OCI-LY7 (cell line): ENCODE measurements at regions not wholly inside any gene's neighbourhood (a gene's known extent, or its start where the extent isn't known, plus 50 kb on each side); places are given as distances from the start of the nearest gene placed in this dataset.

Experiments
- BruUV-seq: library from RNA; stranded (reverse); fragments of 400-500 nt; replicated peaks from 2 replicates; lab custom pipeline; 2021; lab: Mats Ljungman, UMichigan
- CTCF ChIA-PET: fragments of 300-600 bp; sonication (Branson Sonifier 250); formaldehyde crosslinking; loops from one replicate; lab custom pipeline; 2022; ENCODE audit warnings: antibody characterized with exemption; ENCODE audit not compliant: unreplicated experiment; lab: Charles Lee
- POLR2A ChIA-PET: fragments of 300-600 bp; sonication (Branson Sonifier 250); formaldehyde crosslinking; loops from one replicate; lab custom pipeline; 2022; ENCODE audit warnings: antibody characterized with exemption; lab: Charles Lee
- DNase-seq: peaks from one replicate; pipeline ENCODE4 v3.0.0-alpha.2; 2015; ENCODE audit warnings: low spot score
- H2AFZ ChIP-seq: fragments of 200-600 bp; sonication (generic), shearing (Covaris generic); 2 replicates; pipeline ENCODE4 v1.6.1; 2014; ENCODE audit warnings: mild to moderate bottlenecking, antibody characterized with exemption, low read length, moderate library complexity
- H3K27ac ChIP-seq: fragments of 200-600 bp; sonication (generic); 2 replicates; pipeline ENCODE4 v1.5.1; 2014; ENCODE audit warnings: mixed run types, low read depth, mild to moderate bottlenecking, moderate library complexity, low read length, inconsistent platforms; ENCODE audit not compliant: poor library complexity, severe bottlenecking
- H3K36me3 ChIP-seq: fragments of 200-600 bp; sonication (generic); 2 replicates; pipeline ENCODE4 v1.6.1; 2014; ENCODE audit warnings: mild to moderate bottlenecking, antibody characterized with exemption, low read length, moderate library complexity, mixed read lengths; ENCODE audit not compliant: insufficient read depth
- H3K4me1 ChIP-seq: fragments of 200-600 bp; sonication (generic); 2 replicates; pipeline ENCODE4 v1.5.1; 2014; ENCODE audit warnings: mild to moderate bottlenecking, low read length; ENCODE audit not compliant: insufficient read depth, poor library complexity, severe bottlenecking
- H3K4me2 ChIP-seq: fragments of 200-600 bp; sonication (generic); 2 replicates; pipeline ENCODE4 v1.6.1; 2014; ENCODE audit warnings: mild to moderate bottlenecking, low read length
- H3K4me3 ChIP-seq: fragments of 200-600 bp; sonication (generic); 2 replicates; pipeline ENCODE4 v1.5.1; 2014; ENCODE audit warnings: mild to moderate bottlenecking, low read depth, low read length; ENCODE audit not compliant: poor library complexity, severe bottlenecking
- H3K79me2 ChIP-seq: fragments of 200-600 bp; sonication (generic); 2 replicates; pipeline ENCODE4 v1.6.1; 2016; ENCODE audit warnings: low read depth, mild to moderate bottlenecking, low read length, moderate library complexity, mixed read lengths; ENCODE audit not compliant: insufficient read depth
- H3K9me2 ChIP-seq: fragments of 200-600 bp; sonication (generic); 2 replicates; pipeline ENCODE4 v1.6.1; 2016; ENCODE audit warnings: mild to moderate bottlenecking, low read length, mixed read lengths; ENCODE audit not compliant: insufficient read depth
- H3K9me3 ChIP-seq: fragments of 200-600 bp; sonication (generic); 2 replicates; pipeline ENCODE4 v1.6.1; 2014; ENCODE audit warnings: mild to moderate bottlenecking, mixed run types, low read length, mixed read lengths
- H4K20me1 ChIP-seq: fragments of 200-600 bp; sonication (generic); 2 replicates; pipeline ENCODE4 v1.6.1; 2014; ENCODE audit warnings: mild to moderate bottlenecking, antibody characterized with exemption, low read length, moderate library complexity, mixed read lengths; ENCODE audit not compliant: insufficient read depth
- CTCF ChIP-seq: fragments of 200-600 bp; sonication (generic); conservative IDR thresholded peaks from 2 replicates; pipeline ENCODE4 v1.5.1; 2014; ENCODE audit warnings: mild to moderate bottlenecking, antibody characterized with exemption, low read length, moderate library complexity, mixed read lengths
- EZH2phosphoT487 ChIP-seq: fragments of 200-600 bp; sonication (generic); IDR thresholded peaks from 2 replicates; pipeline ENCODE4 v1.6.1; 2018; ENCODE audit warnings: low read depth, borderline replicate concordance, mild to moderate bottlenecking, mixed run types, antibody characterized with exemption, low read length, moderate library complexity, mixed read lengths
- intact Hi-C: fragments of 100-400 bp; cut with micrococcal nuclease; formaldehyde crosslinking; loops from one replicate; pipeline ENCODE4 v1.10.0; 2022; ENCODE audit not compliant: unreplicated experiment

- H3K4me1 ChIP-seq: peaks cover 18% of the 10 kb centered on the region
- POLR2A ChIA-PET: no interaction called here
- no TSS peak for BruUV-seq
- no peaks in the 10 kb centered on the region for H3K9me3 ChIP-seq
- no peak for DNase-seq
- no peaks in the 10 kb centered on the region for H3K9me2 ChIP-seq
- CTCF ChIA-PET: interaction anchor here (1.0 kb wide), 1 partner anchor 202 kb away, joined by 5 read pairs; no protein-coding TSS in a partner anchor
- no peak for TF ChIP-seq CTCF
- peaks cover 4% of the 10 kb centered on the region; the same call in 1 of the 2 replicates for H3K36me3 ChIP-seq
- intact Hi-C loops: no loop called here
- no peak overlapping the region for H3K27ac ChIP-seq
- peaks cover 29% of the 10 kb centered on the region; the same call in 1 of the 2 replicates for H3K79me2 ChIP-seq
- H3K4me2 ChIP-seq: no peak overlapping the region
- 0 out of 2 replicates have a peak, but pooled peaks cover 6% of the 10 kb centered on the region for H4K20me1 ChIP-seq
- no peak overlapping the region for H3K4me3 ChIP-seq
- no peak overlapping the region for H2AFZ ChIP-seq
Measured at GRCh38 chr17:77285594-77286390, 145.0 kb downstream of the SEC14L1 start.

GRCh38 chr17:77286391-77286640 is 145.5 kb downstream of the SEC14L1 start:
- ChIA-PET CTCF (no interaction called here), POLR2A (no interaction called here)
- DNase-seq: no peak
- TF ChIP-seq CTCF (no peak), EZH2phosphoT487 (no peak)
- Histone ChIP-seq H3K4me3 (no peak overlapping the region), H2AFZ (no peak overlapping the region), H3K9me2 (no peaks in the 10 kb centered on the region), H3K79me2 (peaks cover 29% of the 10 kb centered on the region; the same call in 1 of the 2 replicates), H3K4me1 (peaks cover 18% of the 10 kb centered on the region), H3K36me3 (peaks cover 4% of the 10 kb centered on the region; the same call in 1 of the 2 replicates), H3K9me3 (no peaks in the 10 kb centered on the region), H3K27ac (no peak overlapping the region), H3K4me2 (no peak overlapping the region), H4K20me1 (0 out of 2 replicates have a peak, but pooled peaks cover 6% of the 10 kb centered on the region)
- intact Hi-C loops: no loop called here
- no TSS peak for BruUV-seq
